ENCODE measurements at regions not wholly inside any gene's neighbourhood (a gene's known extent, or its start where the extent isn't known, plus 50 kb on each side); places are given as distances from the start of the nearest gene placed in this dataset.

GRCh38 chr22:34481090-34481489, 560.8 kb upstream of the LARGE1 start:
- TF ChIP-seq POLR2A (IDR thresholded peaks at IDR 0.05; ENCODE audit: low read length), result no peak
- TF ChIP-seq, protein P1, sequence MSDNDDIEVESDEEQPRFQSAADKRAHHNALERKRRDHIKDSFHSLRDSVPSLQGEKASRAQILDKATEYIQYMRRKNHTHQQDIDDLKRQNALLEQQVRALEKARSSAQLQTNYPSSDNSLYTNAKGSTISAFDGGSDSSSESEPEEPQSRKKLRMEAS (IDR thresholded peaks at IDR 0.05), result no peak
- no peak for TF ChIP-seq SMC3 (IDR thresholded peaks at IDR 0.05)
- no peak for TF ChIP-seq CHD2 (IDR thresholded peaks at IDR 0.05; ENCODE audit: low read length, partially characterized antibody)
- no peak for TF ChIP-seq CEBPB (IDR thresholded peaks at IDR 0.05)
- no peak for TF ChIP-seq EP300 (IDR thresholded peaks at IDR 0.05)
- no peak for TF ChIP-seq CTCF (IDR thresholded peaks at IDR 0.05)
- TF ChIP-seq, protein P2, sequence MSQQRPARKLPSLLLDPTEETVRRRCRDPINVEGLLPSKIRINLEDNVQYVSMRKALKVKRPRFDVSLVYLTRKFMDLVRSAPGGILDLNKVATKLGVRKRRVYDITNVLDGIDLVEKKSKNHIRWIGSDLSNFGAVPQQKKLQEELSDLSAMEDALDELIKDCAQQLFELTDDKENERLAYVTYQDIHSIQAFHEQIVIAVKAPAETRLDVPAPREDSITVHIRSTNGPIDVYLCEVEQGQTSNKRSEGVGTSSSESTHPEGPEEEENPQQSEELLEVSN (IDR thresholded peaks at IDR 0.05; ENCODE audit: borderline replicate concordance, low read depth), result no peak
- TF ChIP-seq, protein P3, sequence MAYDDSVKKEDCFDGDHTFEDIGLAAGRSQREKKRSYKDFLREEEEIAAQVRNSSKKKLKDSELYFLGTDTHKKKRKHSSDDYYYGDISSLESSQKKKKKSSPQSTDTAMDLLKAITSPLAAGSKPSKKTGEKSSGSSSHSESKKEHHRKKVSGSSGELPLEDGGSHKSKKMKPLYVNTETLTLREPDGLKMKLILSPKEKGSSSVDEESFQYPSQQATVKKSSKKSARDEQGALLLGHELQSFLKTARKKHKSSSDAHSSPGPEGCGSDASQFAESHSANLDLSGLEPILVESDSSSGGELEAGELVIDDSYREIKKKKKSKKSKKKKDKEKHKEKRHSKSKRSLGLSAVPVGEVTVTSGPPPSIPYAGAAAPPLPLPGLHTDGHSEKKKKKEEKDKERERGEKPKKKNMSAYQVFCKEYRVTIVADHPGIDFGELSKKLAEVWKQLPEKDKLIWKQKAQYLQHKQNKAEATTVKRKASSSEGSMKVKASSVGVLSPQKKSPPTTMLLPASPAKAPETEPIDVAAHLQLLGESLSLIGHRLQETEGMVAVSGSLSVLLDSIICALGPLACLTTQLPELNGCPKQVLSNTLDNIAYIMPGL (CRISPR knock-in tag; IDR thresholded peaks at IDR 0.05; ENCODE audit: borderline replicate concordance), result no peak
- TF ChIP-seq RAD21 (conservative IDR thresholded peaks at IDR 0.05 in 1 of 2, IDR thresholded peaks at IDR 0.05 in 1 of 2), result no peak
- no peak for TF ChIP-seq ELK1 (IDR thresholded peaks at IDR 0.05; ENCODE audit: low read depth, low read length)
- TF ChIP-seq HOXA7 (CRISPR knock-in tag; IDR thresholded peaks at IDR 0.05), result no peak
- TF ChIP-seq SREBF2 (IDR thresholded peaks at IDR 0.05), result no peak
